ENCODE measurements at regions not wholly inside any gene's neighbourhood (a gene's known extent, or its start where the extent isn't known, plus 50 kb on each side); places are given as distances from the start of the nearest gene placed in this dataset.

GRCh38 chr3:16101295-16102186 is 72.9 kb upstream of the GALNT15 start:
- TF ChIP-seq ZNF274 (IDR thresholded peaks at IDR 0.05; ENCODE audit: low read depth, low read length) (no peak), SUZ12 (IDR thresholded peaks at IDR 0.05; ENCODE audit: extremely low read depth, insufficient read depth, insufficient read length) (no peak)
